ENCODE measurements at regions not wholly inside any gene's neighbourhood (a gene's known extent, or its start where the extent isn't known, plus 50 kb on each side); places are given as distances from the start of the nearest gene placed in this dataset.

- POLR2A ChIA-PET (ENCODE audit: low non-redundant PET) = interaction anchor here (0.7 kb wide), 1 partner anchor 1416 kb away, joined by 3 read pairs; no protein-coding TSS in a partner anchor
- CTCF ChIA-PET = no interaction called here
- H3K4me3 ChIP-seq (ENCODE audit: low read depth, low read length, poor library complexity, severe bottlenecking) = no peak overlapping the region
- no peak for TF ChIP-seq EZH2 (IDR thresholded peaks at IDR 0.05; ENCODE audit: borderline replicate concordance, low read depth, low read length, poor library complexity, severe bottlenecking)
- TF ChIP-seq CTCF (conservative IDR thresholded peaks at IDR 0.05; ENCODE audit: low read depth, low read length) = no peak
- H3K36me3 ChIP-seq (ENCODE audit: insufficient read depth, low read length, poor library complexity, severe bottlenecking) = no peaks in the 10 kb centered on the region
- no TSS peak for BruUV-seq (replicated peaks)
- no peaks in the 10 kb centered on the region for H3K9me3 ChIP-seq (ENCODE audit: low read depth, low read length, poor library complexity, severe bottlenecking)
- H3K27ac ChIP-seq (ENCODE audit: low read depth, low read length, poor library complexity, severe bottlenecking) = no peak overlapping the region
- no peaks in the 10 kb centered on the region for H3K4me1 ChIP-seq (ENCODE audit: insufficient read depth, low read length, poor library complexity, severe bottlenecking)
- H3K27me3 ChIP-seq (replicated peaks; ENCODE audit: insufficient read depth, low read depth, low read length, poor library complexity) = no peaks in the 10 kb centered on the region
- intact Hi-C loops (cut with micrococcal nuclease; ENCODE audit: unreplicated experiment) = no loop called here
- no peak for DNase-seq (ENCODE audit: low spot score)
These were observed 307.3 kb upstream of the MEIS1 start for GRCh38 chr2:66127656-66128055.

- no TSS peak for BruUV-seq (replicated peaks)
These were observed 307.9 kb upstream of the MEIS1 start for GRCh38 chr2:66127061-66127460.

GRCh38 chr2:66125951-66126350 is 309.0 kb upstream of the MEIS1 start:
- Histone ChIP-seq H3K9me3 (ENCODE audit: low read depth, low read length, poor library complexity, severe bottlenecking) (no peaks in the 10 kb centered on the region), H3K36me3 (ENCODE audit: insufficient read depth, low read length, poor library complexity, severe bottlenecking) (no peaks in the 10 kb centered on the region), H3K27ac (ENCODE audit: low read depth, low read length, poor library complexity, severe bottlenecking) (no peak overlapping the region), H3K4me1 (ENCODE audit: insufficient read depth, low read length, poor library complexity, severe bottlenecking) (no peaks in the 10 kb centered on the region), H3K4me3 (ENCODE audit: low read depth, low read length, poor library complexity, severe bottlenecking) (no peak overlapping the region), H3K27me3 (replicated peaks; ENCODE audit: insufficient read depth, low read depth, low read length, poor library complexity) (no peaks in the 10 kb centered on the region)
- CTCF ChIA-PET = no interaction called here
- DNase-seq (ENCODE audit: low spot score) = no peak
- intact Hi-C loops (cut with micrococcal nuclease; ENCODE audit: unreplicated experiment) = no loop called here
- BruUV-seq (replicated peaks) = no TSS peak
- TF ChIP-seq CTCF (conservative IDR thresholded peaks at IDR 0.05; ENCODE audit: low read depth, low read length) (no peak), EZH2 (IDR thresholded peaks at IDR 0.05; ENCODE audit: borderline replicate concordance, low read depth, low read length, poor library complexity, severe bottlenecking) (no peak)
- POLR2A ChIA-PET (ENCODE audit: low non-redundant PET) = no interaction called here

More at GRCh38 chr2:66127061-66127460, 307.9 kb upstream of the MEIS1 start:
- intact Hi-C loops (cut with micrococcal nuclease; ENCODE audit: unreplicated experiment) = no loop called here
- no peak for TF ChIP-seq CTCF (conservative IDR thresholded peaks at IDR 0.05; ENCODE audit: low read depth, low read length)
- TF ChIP-seq EZH2 (IDR thresholded peaks at IDR 0.05; ENCODE audit: borderline replicate concordance, low read depth, low read length, poor library complexity, severe bottlenecking) = no peak
- POLR2A ChIA-PET (ENCODE audit: low non-redundant PET) = no interaction called here
- Histone ChIP-seq H3K4me1 (ENCODE audit: insufficient read depth, low read length, poor library complexity, severe bottlenecking) (no peaks in the 10 kb centered on the region), H3K4me3 (ENCODE audit: low read depth, low read length, poor library complexity, severe bottlenecking) (no peak overlapping the region), H3K27me3 (replicated peaks; ENCODE audit: insufficient read depth, low read depth, low read length, poor library complexity) (no peaks in the 10 kb centered on the region), H3K36me3 (ENCODE audit: insufficient read depth, low read length, poor library complexity, severe bottlenecking) (no peaks in the 10 kb centered on the region), H3K27ac (ENCODE audit: low read depth, low read length, poor library complexity, severe bottlenecking) (no peak overlapping the region), H3K9me3 (ENCODE audit: low read depth, low read length, poor library complexity, severe bottlenecking) (no peaks in the 10 kb centered on the region)
- no peak for DNase-seq (ENCODE audit: low spot score)
- CTCF ChIA-PET = no interaction called here
